HG03064 (cell line): ENCODE measurements at regions not wholly inside any gene's neighbourhood (a gene's known extent, or its start where the extent isn't known, plus 50 kb on each side); places are given as distances from the start of the nearest gene placed in this dataset.

Source experiments
- ATAC-seq: cut with Tn5 transposase; IDR thresholded peaks from one replicate; pipeline ENCODE4 v1.9.1; 2021; ENCODE audit warnings: low read depth; ENCODE audit not compliant: unreplicated experiment

DNA sequence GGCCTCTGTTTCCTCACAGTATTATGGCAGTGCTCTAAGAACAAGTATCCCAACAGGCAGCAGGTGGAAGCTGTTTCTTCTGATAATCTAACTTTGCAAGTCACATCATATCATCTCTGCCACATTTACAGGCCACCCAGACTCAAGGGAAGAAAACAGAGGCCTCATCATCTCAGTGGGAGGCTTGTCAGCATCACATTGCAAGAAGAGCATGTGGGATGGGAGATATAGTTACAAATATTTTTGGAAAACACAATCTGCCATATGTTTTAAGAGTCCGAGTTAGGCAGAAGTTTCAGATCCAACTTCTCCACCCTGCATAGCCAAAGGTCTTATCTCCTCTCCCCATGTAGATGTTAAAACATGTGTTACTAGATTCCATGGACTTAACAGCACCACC is 130.4 kb upstream of the PDE1C start:
- ATAC-seq: no peak

DNA sequence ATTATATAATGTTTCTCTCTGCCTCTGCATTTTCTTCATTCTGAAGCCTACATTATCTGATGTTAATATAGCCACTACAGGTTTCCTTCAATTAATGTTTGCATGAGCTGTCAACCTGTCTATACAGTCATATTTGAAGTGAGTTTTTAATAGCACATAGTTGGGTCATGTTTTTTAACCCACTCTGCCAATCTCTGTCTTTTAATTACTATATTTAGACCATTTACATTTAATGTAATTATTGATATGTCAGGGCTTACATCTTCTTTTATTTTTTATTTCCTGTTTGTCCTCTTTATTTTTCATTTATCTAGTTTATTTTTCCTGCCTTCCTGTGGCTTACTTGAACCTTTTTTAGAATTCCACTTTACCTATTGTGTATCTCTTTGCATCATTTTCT is 124.3 kb upstream of the PDE1C start:
- no peak for ATAC-seq

DNA sequence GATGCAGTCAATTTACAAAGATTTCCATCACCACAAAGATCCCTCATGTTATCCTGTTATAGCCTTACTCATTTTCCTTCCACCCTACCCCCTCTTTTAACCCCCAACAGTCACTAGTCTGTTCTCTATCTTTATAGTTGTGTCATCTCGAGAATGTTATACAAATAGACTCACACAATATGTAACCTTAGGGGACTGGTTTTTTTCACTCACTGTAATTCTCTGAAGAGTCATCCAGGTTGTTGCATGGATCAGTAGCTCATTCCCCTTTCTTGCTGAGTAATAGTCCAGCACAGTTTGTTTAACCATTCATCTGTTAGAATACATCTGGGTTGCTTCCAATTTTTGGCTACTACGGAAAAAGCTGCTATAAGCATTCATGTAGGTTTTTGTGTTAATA is 121.1 kb upstream of the PDE1C start:
- ATAC-seq: no peak

GRCh38 chr7:32179567-32179966 is 109.4 kb upstream of the PDE1C start:
- no peak for ATAC-seq

- no peak for ATAC-seq
These were observed 108.6 kb upstream of the PDE1C start for GRCh38 chr7:32178677-32179366.

DNA sequence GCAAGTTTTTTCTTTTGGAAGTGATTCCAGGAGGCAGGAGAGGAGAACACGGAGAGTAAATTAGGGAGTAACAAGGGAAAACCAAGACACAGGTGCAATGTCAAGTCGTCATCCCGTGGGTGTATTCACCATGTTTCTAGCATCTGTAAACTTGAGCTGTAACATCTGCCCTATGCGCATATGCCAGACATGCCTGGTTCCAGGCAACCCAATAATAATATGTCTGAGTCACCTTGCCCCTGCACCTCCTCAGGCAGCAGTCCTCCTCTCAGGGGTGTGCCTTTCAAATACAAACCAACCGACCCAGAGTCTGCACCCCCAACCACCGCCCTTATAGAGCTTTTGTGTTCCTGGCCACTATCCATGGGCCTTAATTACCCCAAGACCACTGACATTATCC is 107.0 kb upstream of the PDE1C start:
- ATAC-seq: no peak

GRCh38 chr7:32175099-32175498 is 104.9 kb upstream of the PDE1C start:
- no peak for ATAC-seq

DNA sequence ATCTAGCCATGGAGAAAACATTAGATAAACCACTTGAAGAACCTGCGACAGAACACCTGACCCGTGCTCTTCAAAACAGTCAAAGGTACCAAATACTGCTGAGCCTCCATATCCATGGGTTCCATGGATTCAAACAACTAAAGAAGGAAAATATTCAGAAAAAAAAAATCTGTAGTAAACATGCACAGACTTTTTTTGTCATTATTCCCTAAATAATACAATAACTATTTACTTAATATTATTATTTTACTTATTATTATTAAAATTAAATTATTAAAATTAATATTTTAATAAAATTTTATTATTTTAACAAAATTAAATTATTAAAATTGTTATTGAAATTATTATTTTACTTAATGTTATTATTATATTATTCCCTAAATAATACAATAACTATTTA is 101.0 kb upstream of the PDE1C start:
- ATAC-seq: no peak

DNA sequence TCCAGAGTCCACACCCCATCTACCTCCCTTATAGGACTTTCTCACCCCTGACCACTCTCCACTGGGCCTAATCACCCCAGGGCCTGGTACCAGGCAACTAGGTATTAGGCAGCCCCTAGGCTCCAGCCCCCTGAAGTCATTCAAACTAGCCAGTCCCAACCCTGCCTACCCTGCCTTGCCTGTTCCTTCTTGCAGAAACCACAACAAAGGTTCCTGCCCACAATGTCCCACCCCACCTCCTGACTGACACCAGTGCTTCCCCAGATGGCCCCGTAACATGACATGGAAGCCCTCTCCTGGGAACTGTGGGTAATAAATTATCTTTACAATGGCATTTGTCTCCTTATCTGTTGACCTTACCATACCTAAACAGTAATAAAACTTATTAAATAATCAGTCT is 100.6 kb upstream of the PDE1C start:
- ATAC-seq: no peak

DNA sequence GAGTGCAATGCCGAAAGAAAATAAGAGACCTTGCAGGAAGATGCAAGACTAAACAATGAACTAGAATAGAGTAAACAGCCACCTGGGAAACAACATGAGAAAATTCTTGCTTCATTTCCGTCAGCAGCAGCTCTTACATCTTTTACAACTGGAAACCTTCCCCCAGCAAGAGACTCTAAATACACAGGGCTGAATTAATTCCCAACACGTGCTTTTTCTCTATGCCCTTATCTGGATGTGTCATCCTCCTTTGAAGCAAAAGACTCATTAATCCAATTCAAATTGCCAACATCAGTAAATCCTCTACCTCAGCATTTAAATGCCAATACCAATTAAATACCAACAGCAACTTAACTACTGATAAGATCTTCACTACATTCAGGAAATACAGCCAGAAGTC is 99.0 kb upstream of the PDE1C start:
- no peak for ATAC-seq

DNA sequence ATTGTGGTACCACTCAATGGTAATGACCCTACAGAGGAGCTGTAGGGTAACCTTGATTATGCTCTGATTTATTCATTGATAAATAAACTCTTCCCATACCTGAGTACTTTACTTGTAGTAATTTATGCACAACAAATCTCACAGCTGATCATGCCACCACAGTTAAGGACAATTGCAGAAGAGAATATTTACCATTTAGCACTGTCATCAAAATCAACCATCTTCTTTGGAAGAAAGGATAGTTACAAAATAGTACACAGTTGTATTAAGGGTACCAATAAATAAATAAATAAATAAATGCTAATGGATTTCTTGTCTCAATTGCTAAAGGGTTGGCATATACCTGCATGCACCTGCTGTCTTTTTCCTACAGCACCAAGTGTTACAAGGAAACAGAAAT is 97.6 kb upstream of the PDE1C start:
- ATAC-seq: no peak

DNA sequence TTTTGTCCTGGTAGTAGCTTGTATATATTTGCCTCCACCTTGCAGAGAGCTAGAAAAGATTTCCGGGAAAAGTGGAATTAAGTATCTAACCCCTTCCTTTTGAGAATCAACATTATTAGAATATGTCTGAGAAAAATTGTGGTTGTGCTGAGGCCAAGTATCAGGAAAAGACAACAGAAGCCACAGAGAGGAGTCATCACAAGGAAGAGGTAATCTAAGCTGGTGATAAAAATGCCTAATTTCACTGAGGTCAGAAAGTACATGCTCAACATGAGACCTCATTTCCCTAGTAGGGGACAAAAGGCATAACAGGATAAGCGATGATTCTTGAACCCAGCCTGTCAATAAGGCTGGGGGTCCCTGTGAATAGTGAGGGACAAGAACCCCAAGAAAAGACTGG is 97.0 kb upstream of the PDE1C start:
- no peak for ATAC-seq

- no peak for ATAC-seq
These were observed 94.3 kb upstream of the PDE1C start for GRCh38 chr7:32164341-32164996.

GRCh38 chr7:32163896-32164295 is 93.7 kb upstream of the PDE1C start:
- ATAC-seq: no peak

DNA sequence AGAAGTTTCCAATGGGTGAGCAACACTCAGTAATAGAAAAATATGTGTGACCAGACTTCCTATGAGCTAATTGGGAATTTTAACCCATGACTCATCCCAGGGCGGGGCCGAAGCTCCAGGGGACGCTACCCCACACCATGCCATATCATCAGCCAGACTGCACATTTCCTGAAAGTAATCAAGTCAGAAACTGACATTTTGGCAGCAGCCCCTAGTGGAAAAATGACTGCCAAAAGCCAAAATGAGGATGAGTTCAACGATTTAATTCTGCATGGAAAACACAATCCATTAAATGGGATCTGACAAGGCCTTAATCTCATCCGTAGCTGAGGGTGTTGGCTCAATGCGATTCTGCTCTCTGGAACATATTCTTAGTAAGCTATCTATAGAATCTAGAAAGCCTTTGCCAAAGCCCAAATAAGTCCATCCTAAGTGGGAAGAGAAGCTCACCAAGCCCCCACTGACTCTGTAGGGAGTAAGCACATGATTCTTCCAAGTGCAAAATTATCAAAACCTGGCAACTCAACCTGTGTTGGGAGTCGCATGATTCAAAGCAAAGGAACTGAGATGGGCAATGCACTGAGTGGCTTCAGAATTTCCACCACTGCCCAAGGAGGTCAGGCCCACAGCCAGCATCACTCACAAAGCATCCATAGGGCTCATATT is 93.1 kb upstream of the PDE1C start:
- no peak for ATAC-seq

- ATAC-seq: no peak
These were observed 91.5 kb upstream of the PDE1C start for GRCh38 chr7:32161708-32162107.

- ATAC-seq: no peak
These were observed 88.8 kb upstream of the PDE1C start for GRCh38 chr7:32158751-32159745.

- no peak for ATAC-seq
These were observed 87.9 kb upstream of the PDE1C start for GRCh38 chr7:32158076-32158475.

DNA sequence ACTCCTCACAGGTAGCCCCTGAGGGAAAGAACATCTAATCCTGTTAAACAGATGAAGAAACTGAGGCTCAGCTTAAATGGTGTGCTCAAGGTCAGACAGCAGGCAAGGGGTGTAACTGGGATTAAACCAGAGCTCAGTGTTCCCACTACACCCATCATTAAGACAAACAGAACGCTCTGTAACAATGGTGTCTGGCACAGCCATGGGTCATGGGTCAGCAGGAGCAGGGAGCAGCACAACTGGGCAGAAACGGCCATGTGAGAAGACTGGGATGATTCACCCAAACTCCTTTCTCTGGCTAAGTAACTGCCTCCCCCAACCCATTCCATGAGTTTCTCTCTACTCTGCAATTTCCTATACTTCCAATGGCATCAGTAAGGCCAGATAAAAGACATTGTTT is 85.5 kb upstream of the PDE1C start:
- ATAC-seq: no peak

GRCh38 chr7:32154797-32155196 is 84.6 kb upstream of the PDE1C start:
- ATAC-seq: no peak

DNA sequence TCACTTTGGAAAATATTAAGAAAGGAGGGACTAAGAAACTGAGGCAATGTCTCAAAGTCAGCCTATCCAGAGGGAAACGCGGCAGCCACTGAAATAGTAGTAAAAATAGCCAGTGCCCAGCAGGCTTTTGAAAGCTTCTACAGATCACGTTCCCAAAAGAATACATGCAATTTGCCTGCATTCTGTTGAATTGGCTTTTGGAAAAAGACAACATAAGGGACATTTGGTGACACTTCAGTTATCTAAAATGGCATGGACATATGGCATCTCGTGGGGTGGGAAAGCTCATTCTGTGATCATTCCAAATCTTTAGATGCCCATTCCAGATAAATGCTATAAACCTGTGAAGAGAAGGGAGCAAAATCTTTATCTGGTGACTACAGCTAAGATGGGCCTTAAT is 82.8 kb upstream of the PDE1C start:
- ATAC-seq: no peak
